HG03571 (cell line): ENCODE measurements at regions not wholly inside any gene's neighbourhood (a gene's known extent, or its start where the extent isn't known, plus 50 kb on each side); places are given as distances from the start of the nearest gene placed in this dataset.
"Not testable (repeated sequence)": the region's sequence is repeated elsewhere in the genome, so short reads cannot be mapped to it uniquely, and the experiment has no call there.

Experiments
- ATAC-seq: cut with Tn5 transposase; IDR thresholded peaks from one replicate; pipeline ENCODE4 v1.9.1; 2021; ENCODE audit not compliant: unreplicated experiment

DNA sequence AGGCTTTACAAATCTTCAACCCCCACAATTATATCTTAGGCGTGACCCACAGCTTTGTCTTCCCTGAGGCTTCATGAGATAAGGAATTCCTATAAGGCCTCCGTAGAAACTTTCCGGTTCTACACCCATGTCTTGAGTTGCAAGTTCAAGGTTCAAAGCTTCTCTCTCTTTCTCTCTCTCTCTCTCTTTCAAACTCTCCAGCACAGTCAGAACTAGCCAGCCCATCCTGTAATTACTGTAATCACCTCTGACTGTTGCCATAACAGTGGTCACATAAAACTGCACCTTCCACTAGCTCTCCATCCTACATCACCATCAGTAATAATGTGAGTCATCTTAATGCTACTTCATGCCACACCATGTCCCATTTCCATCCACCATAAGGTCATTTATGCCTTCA, 90.0 kb upstream of the NFASC start:
- no peak for ATAC-seq

DNA sequence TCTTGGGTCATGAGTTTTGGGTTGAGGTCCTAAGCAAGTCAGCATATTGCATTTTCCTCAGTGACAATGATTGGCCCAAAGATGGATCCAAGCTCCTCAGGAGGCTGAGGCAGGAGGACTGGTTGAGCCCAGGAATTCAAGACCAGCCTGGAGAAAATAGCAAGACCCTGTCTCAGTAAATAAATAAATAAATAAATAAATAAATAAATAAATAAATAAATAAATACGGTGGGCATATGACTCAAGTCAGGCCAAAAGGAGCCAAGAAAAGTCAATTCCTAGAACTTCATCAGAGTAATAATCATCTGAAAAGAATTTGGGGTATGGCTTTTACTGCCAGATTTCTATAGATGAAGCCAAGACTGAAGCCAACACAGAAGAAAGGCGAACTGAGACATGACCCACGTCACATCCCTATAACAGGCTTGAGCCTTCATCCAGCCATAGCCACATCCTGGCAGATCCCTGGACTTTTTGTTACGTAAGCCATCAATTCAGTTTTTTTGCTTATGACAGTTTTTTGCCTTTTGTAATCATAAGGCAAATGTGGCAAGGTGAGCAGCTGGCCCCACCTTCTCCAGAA, 88.5 kb upstream of the NFASC start:
- ATAC-seq = no peak

DNA sequence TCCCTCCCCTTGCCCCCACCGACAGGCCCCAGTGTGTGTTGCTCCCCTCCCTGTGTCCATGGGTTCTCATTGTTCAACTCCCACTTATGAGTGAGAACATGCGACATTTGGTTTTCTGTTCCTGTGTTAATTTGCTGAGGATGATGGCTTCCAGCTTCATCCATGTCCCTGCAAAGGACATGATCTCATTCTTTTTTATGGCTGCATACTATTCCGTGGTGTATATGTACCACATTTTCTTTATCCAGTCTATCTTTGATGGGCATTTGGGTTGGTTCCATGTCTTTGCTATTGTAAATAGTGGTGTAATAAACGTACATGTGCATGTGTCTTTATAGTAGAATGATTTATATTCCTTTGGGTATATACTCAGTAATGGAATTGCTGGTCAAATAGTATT, 85.6 kb upstream of the NFASC start:
- not testable (repeated sequence) for ATAC-seq

DNA sequence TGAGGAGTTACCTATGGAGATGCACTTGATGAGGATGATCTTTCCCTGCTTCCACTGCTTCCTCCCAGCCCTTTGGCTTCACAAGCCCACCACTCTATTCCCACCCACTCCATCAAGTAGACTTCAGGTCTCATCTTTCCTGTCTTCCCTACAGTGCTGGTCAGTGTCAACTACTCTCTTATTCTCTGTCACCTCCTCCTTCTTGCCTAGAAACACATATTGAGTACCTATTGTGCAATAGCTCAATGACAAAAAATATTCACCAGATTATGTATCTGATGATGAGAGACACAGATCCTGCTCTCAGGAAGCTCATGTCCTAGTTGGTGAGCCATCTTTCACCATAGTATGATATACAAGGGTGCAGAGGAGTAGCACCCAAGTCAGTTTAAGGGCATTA, 82.2 kb upstream of the NFASC start:
- no peak for ATAC-seq

DNA sequence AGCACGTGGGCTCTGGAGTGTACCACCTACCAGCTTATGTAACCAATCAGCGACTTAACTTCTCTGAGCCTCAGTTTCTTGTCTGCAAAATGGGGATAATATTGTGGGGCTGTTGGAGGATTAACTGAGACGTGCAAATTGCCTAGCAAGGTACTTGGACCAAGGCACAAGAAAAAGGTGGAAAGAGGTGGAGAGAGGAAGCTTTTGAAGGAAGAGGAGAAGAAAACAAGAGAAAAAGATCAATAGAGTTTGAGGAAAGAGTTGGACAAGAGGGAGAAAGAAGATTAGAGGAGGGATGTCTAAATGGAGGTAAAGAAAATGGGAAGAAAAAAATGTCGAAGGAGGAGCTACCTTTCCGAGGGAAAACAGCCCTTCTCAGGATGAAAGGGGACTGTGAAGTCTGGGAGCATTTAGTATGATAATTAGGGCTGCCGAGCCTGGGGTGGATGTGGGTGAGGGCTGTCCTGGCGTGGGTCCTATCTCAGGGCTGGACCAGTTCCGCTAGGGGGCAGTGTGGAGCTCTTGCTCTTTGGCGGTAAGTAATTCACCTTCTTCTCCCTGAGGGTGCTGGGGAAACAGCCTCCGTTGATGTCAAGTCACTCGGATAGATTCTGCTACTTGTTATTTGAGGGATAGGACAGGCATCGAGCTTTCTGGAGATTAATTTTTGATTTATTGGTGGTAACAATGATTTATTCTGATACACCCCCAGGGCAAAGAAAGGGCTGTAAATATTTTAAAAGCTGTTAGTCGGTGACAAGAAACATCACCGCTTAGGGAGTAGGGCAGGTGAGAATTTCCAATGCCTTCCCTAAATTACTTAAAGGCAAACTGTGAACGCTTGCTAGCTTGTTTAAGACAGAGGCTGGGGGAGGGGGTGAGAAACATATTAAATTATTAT, 79.0 kb upstream of the NFASC start:
- no peak for ATAC-seq

DNA sequence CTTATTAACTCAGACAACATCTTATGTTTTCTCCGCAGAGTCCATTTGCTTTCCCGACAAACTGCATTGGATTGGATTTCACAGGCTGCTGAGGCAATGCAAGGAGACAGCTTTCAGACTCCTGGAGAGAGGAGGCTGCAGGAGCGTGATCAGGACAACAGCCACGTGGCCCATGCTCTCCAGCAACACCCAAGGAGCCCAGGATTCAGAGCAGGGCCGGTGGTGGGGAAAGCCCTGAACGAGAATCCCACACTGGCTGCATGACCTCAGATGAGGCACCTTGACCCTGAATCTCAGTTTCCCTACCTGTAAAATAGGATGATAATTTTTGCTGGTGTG, 78.3 kb upstream of the NFASC start:
- no peak for ATAC-seq

DNA sequence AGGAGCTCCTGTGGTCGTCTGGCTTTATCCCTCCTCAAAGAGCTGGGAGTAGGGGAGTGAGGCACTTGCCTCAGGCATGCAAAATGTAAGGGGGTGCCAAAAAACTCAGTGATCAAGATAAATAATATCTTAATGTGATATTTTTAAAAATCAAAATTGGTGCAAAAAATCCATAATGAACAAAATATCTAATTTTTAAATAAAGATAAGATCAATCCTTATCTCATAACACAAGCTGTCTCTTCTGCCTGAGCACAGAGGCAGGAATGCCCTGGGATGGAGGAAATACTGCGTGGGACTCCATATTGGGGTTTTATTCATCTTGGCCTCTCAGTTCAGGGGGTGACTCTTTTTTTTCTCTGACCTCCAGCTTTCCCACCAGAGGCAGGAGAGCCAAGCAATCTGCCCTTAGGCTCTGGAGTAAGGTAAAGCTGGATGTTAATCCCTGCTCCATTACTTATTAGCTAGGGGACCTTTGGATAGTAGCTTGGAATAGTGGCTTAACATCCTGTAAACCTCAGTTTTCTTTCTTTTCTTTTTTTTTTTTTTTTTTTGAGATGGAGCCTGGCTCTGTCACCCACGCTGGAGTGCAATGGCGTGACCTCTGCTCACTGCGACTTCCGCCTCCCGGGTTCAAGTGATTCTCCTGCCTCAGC, 77.3 kb upstream of the NFASC start:
- ATAC-seq = no peak

DNA sequence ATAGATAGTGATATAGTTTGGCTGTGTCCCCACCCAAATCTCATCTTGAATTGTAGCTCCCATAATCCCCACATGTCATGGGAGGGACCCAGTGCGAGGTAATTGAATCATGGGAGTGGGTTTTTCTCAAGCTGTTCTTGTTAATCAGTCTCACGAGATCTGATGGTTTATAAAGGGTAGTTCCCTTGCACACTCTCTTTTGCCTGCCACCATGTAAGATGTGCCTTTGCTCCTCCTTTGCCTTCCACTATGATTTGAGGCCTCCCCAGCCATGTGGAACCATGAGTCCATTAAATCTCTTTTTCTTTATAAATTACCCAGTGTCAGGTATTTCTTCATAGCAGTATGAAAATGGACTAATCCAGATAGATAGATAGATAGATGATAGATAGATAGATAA, 73.8 kb upstream of the NFASC start:
- not testable (repeated sequence) for ATAC-seq

DNA sequence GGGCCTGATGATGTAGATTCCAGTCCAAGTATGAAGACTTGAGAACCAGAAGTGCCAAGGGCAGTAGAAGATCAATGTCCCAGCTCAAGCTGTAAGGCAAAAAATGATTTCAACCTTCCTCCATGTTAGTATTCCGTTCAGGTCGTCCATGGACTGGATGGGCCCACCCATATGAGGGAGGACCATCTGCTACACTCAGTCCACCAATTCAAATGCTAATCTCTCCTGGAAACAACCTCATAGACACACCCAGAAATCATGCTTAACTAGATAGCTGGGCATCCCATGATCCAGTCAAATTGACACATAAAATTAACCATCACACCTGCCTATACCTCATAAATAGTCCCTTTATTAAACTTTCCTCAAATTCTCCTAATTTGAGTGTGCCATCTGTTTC, 73.3 kb upstream of the NFASC start:
- no peak for ATAC-seq

DNA sequence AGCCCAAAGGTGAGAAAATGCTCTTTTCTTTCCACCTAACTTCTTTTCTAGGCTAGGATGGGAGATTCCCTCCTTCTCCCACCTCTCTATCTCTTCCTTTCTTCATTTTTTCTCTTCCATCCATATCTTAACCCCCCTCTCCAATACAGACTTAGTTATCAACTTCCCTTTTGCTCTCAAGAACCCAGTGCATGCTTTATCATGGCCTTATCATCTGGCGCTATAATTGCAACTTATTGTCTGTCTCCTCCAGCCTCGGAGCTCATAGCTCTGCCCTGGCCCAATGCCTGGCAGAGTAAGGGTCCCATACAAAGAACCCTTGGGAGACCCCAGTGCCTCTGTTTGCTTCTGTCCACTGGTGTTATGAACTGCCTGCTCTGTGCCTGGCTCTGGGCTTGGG, 71.0 kb upstream of the NFASC start:
- no peak for ATAC-seq

DNA sequence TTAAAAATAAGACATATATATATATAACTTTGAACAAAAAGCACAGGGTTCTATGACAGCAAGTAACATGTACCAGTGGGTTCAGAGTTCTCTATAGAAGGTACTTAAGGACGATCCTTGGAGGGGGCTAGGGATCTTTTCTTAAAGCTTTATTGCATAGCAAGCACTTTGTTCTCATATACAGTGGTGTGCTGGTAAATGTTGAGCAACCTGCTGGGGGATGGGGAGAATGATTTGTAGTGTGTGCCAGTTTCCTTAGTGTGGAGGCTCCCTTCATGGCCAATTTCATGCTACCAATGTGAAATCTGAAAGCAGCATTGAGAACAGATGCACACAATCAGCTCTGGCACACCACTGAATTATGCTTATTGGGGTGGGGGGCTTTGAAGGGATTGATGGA, 69.5 kb upstream of the NFASC start:
- no peak for ATAC-seq

DNA sequence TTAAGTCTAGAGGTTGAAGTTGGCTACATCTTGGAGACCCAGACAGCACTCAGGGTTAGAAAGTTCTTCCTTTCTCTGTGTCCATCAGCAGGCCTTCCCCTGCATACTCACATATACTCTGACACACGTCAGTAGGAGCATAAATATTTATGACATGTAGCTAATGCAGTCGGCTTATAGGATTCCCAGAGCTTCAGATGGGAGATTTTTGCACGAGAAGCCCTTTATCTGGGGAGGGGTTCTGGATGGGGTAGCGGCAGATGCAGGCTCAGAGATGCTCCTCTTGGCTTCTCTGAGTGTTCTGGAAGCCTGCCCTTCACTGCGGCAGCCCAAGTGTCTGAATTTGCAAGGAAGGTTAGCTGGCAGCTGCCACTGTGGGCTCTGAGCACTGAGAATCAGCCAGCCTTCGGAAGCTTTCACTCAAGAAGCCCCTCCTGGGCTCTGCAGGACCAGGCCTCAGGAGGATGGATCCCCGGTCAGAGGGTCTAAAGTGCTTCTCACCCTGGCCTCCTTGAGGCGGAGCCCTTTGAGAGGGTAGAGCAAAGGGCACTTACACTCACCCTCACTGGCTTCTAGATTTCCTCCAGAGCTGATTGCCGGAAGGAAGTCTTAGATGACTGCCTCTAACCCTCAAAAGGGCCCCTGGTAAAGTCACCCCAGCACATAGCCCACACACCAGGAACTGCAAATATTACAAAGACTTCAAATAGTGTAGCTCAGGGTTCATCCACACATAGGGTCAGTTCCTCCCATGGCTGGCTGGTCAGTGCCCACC, 68.1 kb upstream of the NFASC start:
- no peak for ATAC-seq

DNA sequence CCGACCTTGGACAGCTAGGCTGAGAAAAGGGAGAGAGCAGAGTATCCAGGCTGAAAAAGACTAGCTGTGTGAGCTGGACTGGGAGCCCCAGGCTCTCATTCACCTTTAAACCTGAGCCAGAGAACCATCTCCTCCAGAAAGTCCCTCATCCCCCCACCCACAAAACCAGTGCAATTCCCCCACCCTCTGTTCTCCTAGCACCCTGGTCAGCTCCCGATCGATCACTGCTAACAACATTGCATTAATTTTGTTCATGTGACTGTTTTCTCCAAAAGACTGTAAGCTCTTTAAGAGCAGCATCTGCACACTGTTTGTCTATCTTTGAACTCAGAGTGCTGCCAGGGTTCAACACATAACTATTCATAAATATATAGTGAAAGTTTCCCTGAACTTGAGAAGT, 67.1 kb upstream of the NFASC start:
- ATAC-seq = no peak

DNA sequence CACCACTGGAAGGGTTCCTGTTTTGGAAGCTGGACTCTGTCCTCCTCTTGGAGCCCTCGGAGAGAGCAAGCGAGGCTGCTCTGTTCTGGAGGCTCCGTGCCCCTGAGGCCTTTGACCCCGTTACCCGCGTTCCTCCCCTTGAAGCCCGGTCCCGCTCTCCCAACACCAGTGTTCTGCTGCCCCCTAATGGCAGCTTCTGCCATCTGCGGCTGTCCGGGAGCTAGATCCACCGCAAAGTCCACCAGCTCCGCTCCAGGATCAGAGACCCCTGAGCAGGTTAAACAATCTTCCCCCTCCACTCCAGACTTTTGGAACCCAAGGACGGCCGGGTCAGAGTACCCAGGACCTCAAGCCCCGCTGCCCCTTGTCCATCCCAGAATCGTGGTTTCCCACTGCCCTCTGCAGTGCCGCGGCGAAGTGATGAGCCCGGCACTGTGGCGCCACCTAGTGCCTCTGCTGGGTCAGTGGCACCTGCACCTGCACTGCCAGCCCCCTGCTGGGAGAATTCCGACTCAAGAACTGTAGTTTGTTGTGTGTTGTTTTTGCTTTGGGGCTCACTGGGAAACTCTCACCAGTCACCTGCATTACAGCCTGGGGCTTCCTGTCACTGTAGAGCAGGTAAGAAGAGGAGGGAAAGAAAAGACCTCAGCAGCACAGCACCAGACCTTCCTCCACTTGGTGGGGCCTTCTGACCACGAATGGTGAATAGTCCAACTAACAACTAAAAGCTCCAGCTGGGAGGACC, 63.5 kb upstream of the NFASC start:
- peak; percentile 90 for ATAC-seq

DNA sequence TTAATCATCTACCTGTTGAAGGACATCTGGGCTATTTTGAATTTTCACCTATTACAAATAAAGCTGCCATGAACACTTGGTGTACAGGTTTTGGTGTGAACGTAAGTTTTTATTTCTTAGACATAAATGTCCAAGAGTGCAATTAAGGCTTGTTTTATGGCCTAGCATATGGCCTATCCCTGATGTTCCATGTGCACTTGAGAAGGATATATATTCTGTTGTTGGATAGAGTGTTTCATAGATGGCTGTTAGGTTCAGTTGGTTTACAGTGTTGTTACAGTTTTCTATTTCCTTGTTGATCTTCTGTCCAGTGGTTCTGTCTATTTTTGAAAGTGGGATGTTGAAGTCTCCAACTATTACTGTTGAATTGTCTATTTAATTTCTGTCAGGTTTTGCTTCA, 61.2 kb upstream of the NFASC start:
- ATAC-seq = no peak

DNA sequence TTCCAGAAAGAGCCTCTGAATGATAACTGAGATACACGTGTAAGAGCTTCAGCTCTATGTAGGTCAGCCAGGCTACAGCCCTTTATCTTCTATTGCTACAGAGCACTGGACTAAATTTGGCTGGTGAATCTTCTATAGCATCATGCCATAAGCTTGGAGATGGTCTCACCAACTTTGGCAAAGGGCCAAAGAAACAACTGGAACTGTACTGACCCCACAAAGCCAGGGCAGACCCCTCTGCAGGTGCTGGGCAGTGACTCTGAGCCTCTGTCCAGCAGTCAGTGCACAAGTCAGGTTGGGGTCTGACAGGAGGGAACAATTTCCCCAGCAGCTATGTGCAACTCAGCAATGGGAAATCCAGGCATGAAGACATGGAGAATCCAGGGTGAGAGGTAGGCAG, 57.8 kb upstream of the NFASC start:
- ATAC-seq = no peak

DNA sequence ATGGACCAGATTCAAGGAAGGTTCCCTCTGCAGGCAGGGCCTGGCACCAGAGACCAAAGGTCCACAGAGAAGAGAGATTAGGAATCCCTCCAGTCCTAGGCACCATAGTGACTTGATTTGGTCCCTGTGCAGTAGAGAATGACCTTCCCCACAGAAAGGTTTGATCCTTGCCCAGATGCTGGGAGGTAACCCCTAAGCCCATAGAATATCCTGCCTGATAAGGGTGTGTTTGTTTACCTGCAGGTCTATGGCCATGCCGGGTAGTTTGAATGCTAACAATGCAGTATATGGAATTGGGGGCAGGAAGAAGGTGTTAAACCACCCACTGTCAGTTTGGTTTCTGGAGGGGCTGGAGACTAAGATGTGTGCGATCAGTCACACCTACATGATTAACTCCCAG, 57.1 kb upstream of the NFASC start:
- ATAC-seq = no peak

DNA sequence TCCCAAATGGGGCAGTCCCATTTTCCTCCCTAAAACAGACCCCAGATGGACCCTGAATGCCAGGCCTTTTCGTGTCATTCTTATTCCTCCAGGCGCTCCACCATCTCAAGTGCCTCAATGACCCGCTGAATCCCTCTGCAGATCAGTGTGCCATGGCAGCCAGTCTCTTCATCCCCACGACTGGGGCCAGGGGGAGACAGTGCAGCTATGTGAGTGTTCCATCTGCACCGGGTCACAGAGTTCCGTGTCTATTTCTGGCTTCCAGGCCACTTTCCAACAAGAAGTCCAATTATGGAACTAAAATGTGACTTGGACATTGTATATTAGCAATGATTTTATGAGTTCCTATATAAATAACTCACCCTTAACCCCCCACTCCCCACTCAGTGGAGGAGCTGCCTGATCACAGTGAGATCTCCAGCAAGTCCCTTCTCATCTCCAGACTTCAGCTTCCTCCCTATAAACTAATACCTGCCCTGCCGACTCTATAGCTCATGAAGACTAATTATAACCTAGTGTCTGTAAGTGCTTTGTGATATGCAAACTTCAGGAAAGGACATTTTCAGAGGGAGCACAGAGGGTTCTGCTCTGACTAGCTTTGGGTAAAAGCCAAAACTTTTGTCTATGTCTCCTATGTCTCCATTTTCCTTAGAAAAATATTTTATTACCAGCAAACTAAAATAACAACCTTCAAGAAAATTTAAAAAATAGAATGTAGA, 56.3 kb upstream of the NFASC start:
- no peak for ATAC-seq

DNA sequence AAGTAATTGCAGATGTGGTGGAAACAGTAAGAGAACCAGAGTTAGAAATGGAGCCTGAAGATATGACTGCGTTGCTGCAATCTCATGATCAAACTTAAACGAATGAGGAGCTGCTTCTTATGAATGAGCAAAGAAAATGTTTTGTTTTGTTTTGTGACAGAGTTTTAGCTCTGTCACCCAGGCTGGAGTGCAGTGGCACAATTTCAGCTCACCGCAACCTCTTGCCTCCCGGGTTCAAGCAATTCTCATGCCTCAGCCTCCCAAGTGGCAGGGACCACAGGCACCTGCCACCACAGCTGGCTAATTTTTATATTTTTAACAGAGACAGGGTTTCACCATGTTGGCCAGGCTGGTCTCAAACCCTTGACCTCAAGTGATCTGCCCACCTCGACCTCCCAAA, 53.3 kb upstream of the NFASC start:
- ATAC-seq = no peak

DNA sequence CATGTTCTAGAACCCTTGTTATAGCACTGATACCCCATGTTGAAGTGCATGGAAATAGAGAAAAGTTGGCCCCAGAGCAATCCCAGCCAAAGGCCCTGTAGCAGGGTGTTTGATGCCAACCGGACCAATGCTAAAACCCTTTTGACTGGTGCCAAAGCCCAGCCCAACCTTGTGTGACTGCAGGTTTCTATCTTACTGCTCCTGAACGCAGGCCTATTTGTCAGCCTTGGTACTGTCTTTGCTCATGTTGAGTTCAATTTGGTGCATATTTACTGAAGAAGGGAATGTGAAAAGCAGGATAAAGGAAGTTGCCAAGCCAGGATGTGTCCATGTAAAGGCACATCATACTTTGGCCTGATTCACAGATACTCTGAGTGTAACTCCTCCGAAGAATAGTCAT, 51.7 kb upstream of the NFASC start:
- ATAC-seq = no peak
